IPS-15b (cell line): ENCODE measurements at regions not wholly inside any gene's neighbourhood (a gene's known extent, or its start where the extent isn't known, plus 50 kb on each side); places are given as distances from the start of the nearest gene placed in this dataset.
"Not testable (repeated sequence)": the region's sequence is repeated elsewhere in the genome, so short reads cannot be mapped to it uniquely, and the experiment has no call there.

Source experiments
- H3K27me3 ChIP-seq: one replicate; pipeline ENCODE4 v1.6.1; 2013; ENCODE audit warnings: low read length; ENCODE audit not compliant: control insufficient read depth, insufficient read depth
- H3K36me3 ChIP-seq: one replicate; pipeline ENCODE4 v1.6.1; 2013; ENCODE audit warnings: low read length; ENCODE audit not compliant: control insufficient read depth, insufficient read depth
- H3K4me1 ChIP-seq: one replicate; pipeline ENCODE4 v1.6.1; 2013; ENCODE audit warnings: mild to moderate bottlenecking, low read length; ENCODE audit not compliant: control insufficient read depth, insufficient read depth
- H3K4me3 ChIP-seq: one replicate; pipeline ENCODE4 v1.5.1; 2013; ENCODE audit warnings: low read depth, low read length
- H3K9ac ChIP-seq: one replicate; pipeline ENCODE4 v1.6.1; 2013; ENCODE audit warnings: low read depth, mild to moderate bottlenecking, low read length
- H3K9me3 ChIP-seq: one replicate; pipeline ENCODE4 v1.6.1; 2013; ENCODE audit warnings: mild to moderate bottlenecking, low read length; ENCODE audit not compliant: control insufficient read depth, insufficient read depth

- H3K4me1 ChIP-seq = no peaks in the 10 kb centered on the region
- H3K4me3 ChIP-seq = no peak overlapping the region
- no peaks in the 10 kb centered on the region for H3K36me3 ChIP-seq
- no peaks in the 10 kb centered on the region for H3K9me3 ChIP-seq
- H3K9ac ChIP-seq = no peak overlapping the region
- H3K27me3 ChIP-seq = no peaks in the 10 kb centered on the region
Observed at GRCh38 chr7:3154881-3155494, 111.3 kb upstream of the CARD11 start.

GRCh38 chr7:3156508-3156907 is 112.8 kb upstream of the CARD11 start:
- Histone ChIP-seq H3K9me3 (no peaks in the 10 kb centered on the region), H3K9ac (no peak overlapping the region), H3K4me3 (no peak overlapping the region), H3K4me1 (no peaks in the 10 kb centered on the region), H3K27me3 (no peaks in the 10 kb centered on the region), H3K36me3 (no peaks in the 10 kb centered on the region)

DNA sequence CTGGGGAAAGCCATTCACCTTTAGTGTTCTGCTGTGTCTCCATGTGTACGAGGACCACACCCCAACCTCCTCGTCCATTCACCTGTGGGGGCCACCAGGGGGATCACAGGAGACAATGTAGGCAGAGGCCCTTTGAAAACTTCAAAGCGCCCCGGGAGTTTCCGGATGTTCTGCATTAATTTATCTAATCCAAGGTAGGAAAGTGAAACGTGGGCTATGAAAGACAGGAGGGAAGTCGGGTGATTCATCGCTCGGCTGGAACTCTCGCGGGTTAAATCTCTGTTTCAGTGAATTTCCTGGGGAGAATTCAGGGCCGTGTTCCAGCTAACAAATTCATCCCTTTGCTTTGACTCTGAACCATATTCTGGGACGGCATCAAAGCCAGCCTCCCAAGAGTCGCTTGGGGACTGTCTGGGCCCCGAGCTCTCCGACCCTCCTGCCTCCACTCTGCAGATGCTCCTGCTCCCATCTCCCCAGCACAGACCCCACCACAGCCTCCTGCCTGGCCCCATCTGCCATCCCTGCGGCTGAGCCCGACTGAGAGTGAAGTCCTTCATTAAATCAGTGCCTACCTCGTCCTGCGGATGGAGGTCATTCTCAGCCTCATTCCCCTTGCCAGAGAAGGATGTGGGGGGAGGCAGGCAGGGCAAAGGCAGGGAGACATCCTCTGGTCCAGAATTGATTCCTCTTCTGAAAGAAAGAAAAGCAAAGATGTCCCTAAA is 114.1 kb upstream of the CARD11 start:
- no peaks in the 10 kb centered on the region for H3K36me3 ChIP-seq
- H3K4me1 ChIP-seq = no peaks in the 10 kb centered on the region
- no peak overlapping the region for H3K4me3 ChIP-seq
- no peaks in the 10 kb centered on the region for H3K27me3 ChIP-seq
- no peak overlapping the region for H3K9ac ChIP-seq
- H3K9me3 ChIP-seq = no peaks in the 10 kb centered on the region

- Histone ChIP-seq H3K4me1 (no peaks in the 10 kb centered on the region), H3K27me3 (no peaks in the 10 kb centered on the region), H3K4me3 (no peak overlapping the region), H3K36me3 (no peaks in the 10 kb centered on the region), H3K9me3 (no peaks in the 10 kb centered on the region), H3K9ac (no peak overlapping the region)
Observed at GRCh38 chr7:3158341-3158760, 114.7 kb upstream of the CARD11 start.

GRCh38 chr7:3159039-3159438 is 115.4 kb upstream of the CARD11 start:
- Histone ChIP-seq H3K4me1 (no peaks in the 10 kb centered on the region), H3K9me3 (no peaks in the 10 kb centered on the region), H3K4me3 (no peak overlapping the region), H3K27me3 (no peaks in the 10 kb centered on the region), H3K36me3 (no peaks in the 10 kb centered on the region), H3K9ac (no peak overlapping the region)

- no peaks in the 10 kb centered on the region for H3K9me3 ChIP-seq
- H3K36me3 ChIP-seq = no peaks in the 10 kb centered on the region
- no peak overlapping the region for H3K4me3 ChIP-seq
- no peaks in the 10 kb centered on the region for H3K27me3 ChIP-seq
- H3K9ac ChIP-seq = no peak overlapping the region
- no peaks in the 10 kb centered on the region for H3K4me1 ChIP-seq
Observed at GRCh38 chr7:3159445-3159844, 115.8 kb upstream of the CARD11 start.

DNA sequence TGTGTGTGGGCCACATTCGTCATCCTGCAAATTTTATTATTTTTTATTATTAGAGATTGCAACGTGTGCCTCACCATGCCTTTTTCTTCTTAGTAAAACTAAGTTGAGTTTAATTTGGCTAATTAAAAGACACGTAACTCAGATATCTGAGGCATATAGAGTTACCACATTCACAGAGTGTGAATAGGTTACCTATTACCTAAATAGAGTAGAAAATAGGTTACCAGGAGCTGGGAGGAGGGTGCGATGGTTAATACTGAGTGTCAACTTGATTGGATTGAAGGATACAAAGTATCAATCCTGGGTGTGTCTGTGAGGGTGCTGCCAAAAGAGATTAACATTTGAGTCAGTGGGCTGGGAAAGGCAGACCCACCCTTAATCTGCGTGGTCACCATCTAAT is 116.3 kb upstream of the CARD11 start:
- H3K9ac ChIP-seq, H3K9me3 ChIP-seq, H3K36me3 ChIP-seq, H3K4me1 ChIP-seq, H3K27me3 ChIP-seq, H3K4me3 ChIP-seq: not testable (repeated sequence)

DNA sequence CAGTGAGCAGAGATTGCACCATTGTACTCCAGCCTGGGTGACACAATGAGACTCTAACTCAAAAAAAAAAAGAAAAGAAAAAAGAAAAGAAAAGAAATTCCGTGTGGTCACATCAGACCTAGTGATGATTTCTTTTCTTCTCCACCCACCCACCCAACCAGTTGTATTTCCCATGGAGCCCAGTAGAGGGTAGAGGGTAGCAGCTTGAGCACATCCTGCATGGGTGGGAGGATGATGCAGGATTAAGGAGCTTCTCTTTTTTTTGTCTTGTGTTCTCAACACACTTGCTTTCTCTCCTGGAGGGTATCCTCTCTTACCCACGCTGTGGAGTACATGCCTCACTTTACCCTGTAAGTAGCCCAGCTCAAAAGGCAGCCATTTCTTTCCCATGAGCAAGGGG is 118.6 kb upstream of the CARD11 start:
- H3K4me3 ChIP-seq = no peak overlapping the region
- no peaks in the 10 kb centered on the region for H3K4me1 ChIP-seq
- no peaks in the 10 kb centered on the region for H3K27me3 ChIP-seq
- no peak overlapping the region for H3K9ac ChIP-seq
- H3K9me3 ChIP-seq = no peaks in the 10 kb centered on the region
- no peaks in the 10 kb centered on the region for H3K36me3 ChIP-seq

GRCh38 chr7:3162798-3163197 is 119.1 kb upstream of the CARD11 start:
- H3K27me3 ChIP-seq, H3K9me3 ChIP-seq, H3K4me3 ChIP-seq, H3K9ac ChIP-seq, H3K36me3 ChIP-seq, H3K4me1 ChIP-seq: not testable (repeated sequence)

- no peak overlapping the region for H3K4me3 ChIP-seq
- H3K9ac ChIP-seq = no peak overlapping the region
- no peaks in the 10 kb centered on the region for H3K9me3 ChIP-seq
- no peaks in the 10 kb centered on the region for H3K4me1 ChIP-seq
- no peaks in the 10 kb centered on the region for H3K27me3 ChIP-seq
- no peaks in the 10 kb centered on the region for H3K36me3 ChIP-seq
Observed at GRCh38 chr7:3164380-3164792, 120.7 kb upstream of the CARD11 start.

- Histone ChIP-seq H3K36me3 (no peaks in the 10 kb centered on the region), H3K4me3 (no peak overlapping the region), H3K4me1 (no peaks in the 10 kb centered on the region), H3K9me3 (no peaks in the 10 kb centered on the region), H3K27me3 (no peaks in the 10 kb centered on the region), H3K9ac (no peak overlapping the region)
Observed at GRCh38 chr7:3165681-3166580, 122.3 kb upstream of the CARD11 start.

DNA sequence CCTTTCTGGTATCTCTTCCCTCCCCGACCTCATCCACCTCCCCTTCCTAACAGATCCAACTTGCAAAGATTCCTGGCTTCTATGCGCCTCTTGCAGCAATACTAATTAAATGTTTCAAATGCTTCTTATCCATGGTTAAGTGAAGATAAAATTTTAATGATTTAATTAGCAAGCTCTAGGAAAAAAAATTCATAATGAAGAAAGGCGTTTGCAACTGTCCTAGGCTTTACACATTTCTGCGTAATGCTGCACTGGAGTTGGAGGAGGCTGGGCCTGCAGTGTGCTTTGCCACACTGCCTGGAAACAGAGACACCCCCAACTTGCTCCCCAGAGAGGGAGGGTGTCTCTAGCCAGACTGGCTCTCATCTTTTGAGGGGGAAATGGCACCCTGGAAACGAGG is 123.9 kb upstream of the CARD11 start:
- Histone ChIP-seq H3K4me1 (no peaks in the 10 kb centered on the region), H3K27me3 (no peaks in the 10 kb centered on the region), H3K9me3 (no peaks in the 10 kb centered on the region), H3K4me3 (no peak overlapping the region), H3K9ac (no peak overlapping the region), H3K36me3 (no peaks in the 10 kb centered on the region)
